Mesenchymal stem cell (in vitro differentiated cells and primary cell): ENCODE measurements at regions not wholly inside any gene's neighbourhood (a gene's known extent, or its start where the extent isn't known, plus 50 kb on each side); places are given as distances from the start of the nearest gene placed in this dataset.

Source experiments
- DNase-seq: peaks from one replicate; pipeline ENCODE4 v3.0.0-alpha.2; 2013
- H2AFZ ChIP-seq: one replicate; pipeline ENCODE4 v1.6.1; 2013; ENCODE audit warnings: low read depth, mild to moderate bottlenecking, control low read depth, inconsistent platforms, low read length, moderate library complexity
- H2AK5ac ChIP-seq: 2 replicates; pipeline ENCODE4 v1.6.1; 2013; ENCODE audit warnings: low read length, moderate library complexity, mild to moderate bottlenecking, inconsistent platforms; ENCODE audit not compliant: severe bottlenecking
- H2BK120ac ChIP-seq: one replicate; pipeline ENCODE4 v1.6.1; 2013; ENCODE audit warnings: low read depth, mild to moderate bottlenecking, inconsistent platforms, low read length, moderate library complexity
- H2BK12ac ChIP-seq, 2 experiments: one replicate each; pipeline ENCODE4 v1.6.1; 2013; ENCODE audit warnings: inconsistent platforms in 2 of 2, low read length in 2 of 2, mild to moderate bottlenecking in 2 of 2, moderate library complexity in 2 of 2, control low read depth in 1 of 2
- H2BK15ac ChIP-seq: one replicate; pipeline ENCODE4 v1.6.1; 2013; ENCODE audit warnings: mild to moderate bottlenecking, low read depth, inconsistent platforms; ENCODE audit not compliant: poor library complexity, severe bottlenecking
- H2BK5ac ChIP-seq: 2 replicates; pipeline ENCODE4 v1.6.1; 2013; ENCODE audit warnings: low read depth, mild to moderate bottlenecking, low read length, control low read depth, inconsistent platforms; ENCODE audit not compliant: poor library complexity, severe bottlenecking
- H3K14ac ChIP-seq, 2 experiments: one replicate each; pipeline ENCODE4 v1.6.1; 2013; ENCODE audit warnings: inconsistent platforms in 2 of 2, low read length in 2 of 2, control low read depth in 1 of 2, mild to moderate bottlenecking in 1 of 2, moderate library complexity in 1 of 2
- H3K18ac ChIP-seq, 2 experiments: one replicate each; pipeline ENCODE4 v1.6.1; 2013; ENCODE audit warnings: inconsistent platforms in 2 of 2, low read length in 2 of 2, control low read depth in 1 of 2, low read depth in 1 of 2, mild to moderate bottlenecking in 1 of 2
- H3K23ac ChIP-seq, 2 experiments: one replicate each; pipeline ENCODE4 v1.6.1; 2013; ENCODE audit warnings: inconsistent platforms in 2 of 2, low read length in 2 of 2, mild to moderate bottlenecking in 2 of 2, moderate library complexity in 2 of 2, control low read depth in 1 of 2
- H3K27ac ChIP-seq: 2 replicates; pipeline ENCODE4 v1.5.1; 2013; ENCODE audit warnings: mild to moderate bottlenecking, moderate library complexity, low read length, control low read depth, inconsistent platforms; ENCODE audit not compliant: poor library complexity, severe bottlenecking
- H3K27me3 ChIP-seq, 2 experiments: 2 replicates each; pipeline versions ENCODE4 v1.6.1 to v1.7.0; 2013; ENCODE audit warnings: low read length in 2 of 2, mild to moderate bottlenecking in 2 of 2, moderate library complexity in 2 of 2, control low read depth in 1 of 2, inconsistent platforms in 1 of 2; ENCODE audit not compliant: control insufficient read depth in 1 of 2, insufficient read depth in 1 of 2
- H3K36me3 ChIP-seq, 2 experiments: 2 replicates each; pipeline versions ENCODE4 v1.6.1 to v1.7.0; 2013; ENCODE audit warnings: low read length in 2 of 2, control low read depth in 1 of 2, inconsistent platforms in 1 of 2, low read depth in 1 of 2, mild to moderate bottlenecking in 1 of 2; ENCODE audit not compliant: insufficient read depth in 2 of 2, control insufficient read depth in 1 of 2
- H3K4ac ChIP-seq, 2 experiments: one replicate each; pipeline ENCODE4 v1.6.1; 2013; ENCODE audit warnings: inconsistent platforms in 2 of 2, low read length in 2 of 2, mild to moderate bottlenecking in 2 of 2, moderate library complexity in 2 of 2, control low read depth in 1 of 2, low read depth in 1 of 2
- H3K4me1 ChIP-seq: 2 replicates; pipeline ENCODE4 v1.6.1; 2013; ENCODE audit warnings: low read depth, low read length, control low read depth; ENCODE audit not compliant: control insufficient read depth, insufficient read depth
- H3K4me2 ChIP-seq: 2 replicates; pipeline ENCODE4 v1.6.1; 2013; ENCODE audit warnings: low read length, mild to moderate bottlenecking, inconsistent platforms; ENCODE audit not compliant: poor library complexity, severe bottlenecking
- H3K4me3 ChIP-seq, 2 experiments: 2 replicates each; pipeline versions ENCODE4 v1.5.1 to v1.7.0; 2013; ENCODE audit warnings: low read length in 2 of 2, mild to moderate bottlenecking in 2 of 2, control low read depth in 1 of 2, low read depth in 1 of 2; ENCODE audit not compliant: insufficient read depth in 1 of 2
- H3K79me1 ChIP-seq: replicated peaks from 2 replicates; pipeline ENCODE4 v1.6.1; 2013; ENCODE audit warnings: mild to moderate bottlenecking, control low read depth, low read length, inconsistent platforms; ENCODE audit not compliant: poor library complexity, severe bottlenecking
- H3K9ac ChIP-seq: 2 replicates; pipeline ENCODE4 v1.7.0; 2013; ENCODE audit warnings: mild to moderate bottlenecking, low read length, moderate library complexity
- H3K9me3 ChIP-seq: 2 replicates; pipeline ENCODE4 v1.7.0; 2013; ENCODE audit warnings: mild to moderate bottlenecking, low read length; ENCODE audit not compliant: control insufficient read depth
- H4K8ac ChIP-seq: one replicate; pipeline ENCODE4 v1.6.1; 2013; ENCODE audit warnings: inconsistent platforms, mild to moderate bottlenecking, low read length, moderate library complexity
- H4K91ac ChIP-seq: one replicate; pipeline ENCODE4 v1.6.1; 2013; ENCODE audit warnings: mild to moderate bottlenecking, low read length, inconsistent platforms
- WGBS: methylation state at CpG from one replicate; pipeline ENCODE4 v1.1.7; 2013; ENCODE audit warnings: mixed read lengths; 5-methylcytosine and 5-hydroxymethylcytosine counted together

DNA sequence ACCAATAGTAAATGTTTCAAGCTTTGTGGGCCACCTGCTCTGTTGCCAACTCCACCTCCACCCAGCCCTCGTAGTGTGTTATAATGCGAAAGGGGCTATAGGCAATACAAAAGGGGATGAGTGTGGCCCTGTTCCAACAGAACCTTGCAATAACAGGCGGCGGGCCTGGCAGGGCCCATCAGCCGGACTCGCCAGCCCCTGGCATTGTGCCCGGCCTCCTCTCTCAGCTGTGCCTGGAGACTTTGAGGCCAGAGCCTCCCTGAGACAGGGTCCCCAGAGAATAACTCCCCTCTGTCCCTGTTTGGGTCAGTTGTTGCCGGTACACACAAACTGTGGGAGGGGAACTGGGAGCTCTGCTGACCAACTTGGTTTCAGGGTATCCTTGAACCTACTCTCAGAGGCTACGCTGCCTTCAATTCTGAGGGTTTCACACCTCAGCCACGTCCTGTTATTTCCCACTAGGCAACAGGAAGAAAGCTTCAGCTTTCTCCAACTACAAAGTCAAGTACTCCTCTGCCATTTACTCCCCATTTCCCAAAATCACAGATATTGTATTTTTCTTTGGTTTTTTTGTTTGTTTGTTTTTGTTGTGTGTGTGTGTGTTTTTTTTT lies 58.0 kb upstream of the ZNF236 start:
- H2BK120ac ChIP-seq = no peak overlapping the region
- no peak overlapping the region for H2BK15ac ChIP-seq
- H3K18ac ChIP-seq = no peak overlapping the region
- no peak overlapping the region for H3K23ac ChIP-seq
- no peak overlapping the region for H3K14ac ChIP-seq
- no peak overlapping the region for H3K4me2 ChIP-seq
- H3K9ac ChIP-seq = no peak overlapping the region
- H3K27me3 ChIP-seq = peaks cover 3 to 17% of the 10 kb centered on the region in 2 experiments
- H4K8ac ChIP-seq = no peak overlapping the region
- H4K91ac ChIP-seq = no peak overlapping the region
- H2AK5ac ChIP-seq = no peak overlapping the region
- H3K27ac ChIP-seq = no peak overlapping the region
- H2BK5ac ChIP-seq = no peak overlapping the region
- H2AFZ ChIP-seq = no peak overlapping the region
- no peak overlapping the region for H3K4me3 ChIP-seq
- no peak overlapping the region for H3K4ac ChIP-seq
- peaks cover 17% of the 10 kb centered on the region for H3K9me3 ChIP-seq
- H3K79me1 ChIP-seq = no peaks in the 10 kb centered on the region
- H3K36me3 ChIP-seq = no peaks in the 10 kb centered on the region
- H2BK12ac ChIP-seq = no peak overlapping the region
- no peak for DNase-seq
- H3K4me1 ChIP-seq = no peaks in the 10 kb centered on the region
- WGBS = 98% methylated on average over 8 of the region's 10 CpGs

DNA sequence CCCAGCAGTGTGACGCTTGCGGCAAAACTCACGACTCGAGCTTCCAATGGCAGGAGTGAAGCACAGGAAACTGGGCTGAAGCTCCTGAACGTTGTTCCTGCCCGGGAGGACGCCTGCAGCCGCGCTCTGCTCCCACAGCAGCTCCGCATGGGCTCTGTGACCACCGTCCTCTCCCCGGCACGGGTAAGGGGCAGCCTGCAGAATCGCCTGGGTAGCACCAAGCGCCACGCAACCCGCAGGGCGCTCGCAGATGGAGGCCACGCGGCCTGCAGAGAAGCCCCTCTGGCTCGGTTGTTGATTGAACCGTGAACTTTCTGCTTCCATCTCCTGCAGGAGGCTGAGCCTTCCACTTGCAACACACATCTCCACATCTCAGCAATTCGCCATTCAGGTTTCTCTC lies 63.3 kb upstream of the ZNF236 start:
- H3K27ac ChIP-seq = no peak overlapping the region

DNA sequence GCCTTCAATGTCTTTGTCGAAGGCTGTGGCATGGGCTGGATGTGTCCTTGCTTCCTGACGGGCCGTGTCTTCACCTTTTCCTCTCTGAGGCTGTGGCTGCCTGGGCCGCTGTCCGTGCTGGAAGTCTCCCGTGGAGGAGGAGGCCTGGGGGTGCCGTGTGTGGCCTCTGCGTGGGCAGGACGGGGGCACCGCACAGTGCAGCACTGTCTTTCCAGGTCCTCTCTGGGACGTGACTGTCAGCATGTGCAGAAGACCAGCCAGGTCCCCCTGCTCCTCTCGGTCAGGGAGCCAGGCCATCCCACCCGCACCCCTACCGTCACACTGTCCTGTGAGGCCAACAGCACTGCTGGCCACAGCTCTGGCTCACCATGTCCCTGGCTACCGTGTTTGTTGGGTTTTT lies 64.4 kb upstream of the ZNF236 start:
- H3K36me3 ChIP-seq = no peaks in the 10 kb centered on the region
- no peak overlapping the region for H3K18ac ChIP-seq
- no peak overlapping the region for H3K14ac ChIP-seq
- H3K79me1 ChIP-seq = no peaks in the 10 kb centered on the region
- no peak overlapping the region for H4K91ac ChIP-seq
- H3K4ac ChIP-seq = no peak overlapping the region
- H2BK15ac ChIP-seq = no peak overlapping the region
- H3K9ac ChIP-seq = no peak overlapping the region
- no peak overlapping the region for H2BK120ac ChIP-seq
- no peak overlapping the region for H2BK12ac ChIP-seq
- WGBS = 87% methylated on average over 15 of the region's 15 CpGs
- H3K27ac ChIP-seq = no peak overlapping the region
- H3K9me3 ChIP-seq = no peaks in the 10 kb centered on the region
- no peak overlapping the region for H3K23ac ChIP-seq
- H3K4me2 ChIP-seq = no peak overlapping the region
- no peak overlapping the region for H2AFZ ChIP-seq
- H2BK5ac ChIP-seq = no peak overlapping the region
- no peaks in the 10 kb centered on the region for H3K4me1 ChIP-seq
- H3K4me3 ChIP-seq = no peak overlapping the region
- H2AK5ac ChIP-seq = no peak overlapping the region
- peaks cover 3 to 7% of the 10 kb centered on the region in 2 experiments for H3K27me3 ChIP-seq
- no peak for DNase-seq
- no peak overlapping the region for H4K8ac ChIP-seq

More for the DNA sequence above, 63.3 kb upstream of the ZNF236 start:
- Histone ChIP-seq H4K91ac (no peak overlapping the region), H3K23ac (no peak overlapping the region), H3K4ac (no peak overlapping the region), H2BK12ac (no peak overlapping the region), H3K9me3 (no peaks in the 10 kb centered on the region), H3K18ac (no peak overlapping the region), H3K4me3 (no peak overlapping the region), H2AK5ac (no peak overlapping the region), H3K36me3 (no peaks in the 10 kb centered on the region), H2BK15ac (no peak overlapping the region), H2AFZ (no peak overlapping the region), H2BK5ac (no peak overlapping the region), H2BK120ac (no peak overlapping the region), H3K79me1 (no peaks in the 10 kb centered on the region), H3K14ac (no peak overlapping the region), H3K4me1 (no peaks in the 10 kb centered on the region), H3K4me2 (no peak overlapping the region), H3K27me3 (peaks cover 3 to 7% of the 10 kb centered on the region in 2 experiments), H4K8ac (no peak overlapping the region), H3K9ac (no peak overlapping the region)
- WGBS = 91% methylated on average over 24 of the region's 24 CpGs
- no peak for DNase-seq

DNA sequence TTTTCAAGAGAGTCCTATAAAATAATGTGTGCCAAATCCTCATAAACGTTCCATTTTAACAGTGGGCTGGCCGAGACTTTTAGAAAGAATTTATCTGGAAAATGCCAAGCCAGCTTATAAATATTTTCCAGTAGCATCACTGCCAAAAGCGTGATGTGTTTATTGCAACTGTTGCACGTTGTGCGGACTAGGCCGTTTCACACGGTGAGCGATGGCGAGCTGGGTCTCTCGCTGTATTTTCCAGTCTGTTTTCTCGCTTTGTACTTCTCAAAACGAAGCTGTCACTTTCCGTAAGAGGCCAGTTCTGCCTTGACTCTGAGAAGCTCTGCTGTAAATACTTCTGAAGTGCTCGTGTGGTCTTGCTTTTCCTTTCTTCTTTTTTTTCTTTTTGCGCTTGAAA lies 65.0 kb upstream of the ZNF236 start:
- 93% methylated on average over 15 of the region's 15 CpGs for WGBS
- peak overlapping the region; percentile 69 for H3K9ac ChIP-seq
- H3K4me3 ChIP-seq = peak overlapping the region in 1 of 2 experiments; percentile 47
- peaks cover under 1 to 6% of the 10 kb centered on the region in 2 experiments for H3K27me3 ChIP-seq
- H3K4me2 ChIP-seq = no peak overlapping the region
- no peak overlapping the region for H3K14ac ChIP-seq
- no peak overlapping the region for H2BK15ac ChIP-seq
- H2BK120ac ChIP-seq = no peak overlapping the region
- no peaks in the 10 kb centered on the region for H3K36me3 ChIP-seq
- H3K27ac ChIP-seq = no peak overlapping the region
- no peaks in the 10 kb centered on the region for H3K4me1 ChIP-seq
- H3K18ac ChIP-seq = no peak overlapping the region
- no peak overlapping the region for H2AK5ac ChIP-seq
- H2BK12ac ChIP-seq = no peak overlapping the region
- H3K23ac ChIP-seq = no peak overlapping the region
- no peak overlapping the region for H3K4ac ChIP-seq
- no peak overlapping the region for H2AFZ ChIP-seq
- no peak overlapping the region for H4K8ac ChIP-seq
- H2BK5ac ChIP-seq = no peak overlapping the region
- no peaks in the 10 kb centered on the region for H3K9me3 ChIP-seq
- DNase-seq = no peak
- H3K79me1 ChIP-seq = no peaks in the 10 kb centered on the region
- no peak overlapping the region for H4K91ac ChIP-seq
